Adrenal gland (tissue), 9 donors: ENCODE measurements at regions not wholly inside any gene's neighbourhood (a gene's known extent, or its start where the extent isn't known, plus 50 kb on each side); places are given as distances from the start of the nearest gene placed in this dataset.

Experiments
- DNase-seq, 7 donors: peaks; one replicate each; pipeline ENCODE4 v3.0.0-alpha.2; 2019 to 2020
- H3K27ac ChIP-seq, 5 donors: fragments of 200-600 bp; sonication (generic) in 4 of 5; 1 replicate in 3 of 5; 2 replicates in 2 of 5; pipeline versions ENCODE4 v1.5.1 to v1.8.0; 2016 to 2020; ENCODE audit warnings: mild to moderate bottlenecking in 1 of 5
- H3K27me3 ChIP-seq: fragments of 200-600 bp; 2 replicates; pipeline ENCODE4 v1.8.0; 2021
- H3K36me3 ChIP-seq, 2 donors: fragments of 200-600 bp; replicated peaks in 1 of 2; 1 replicate in 1 of 2; 2 replicates in 1 of 2; pipeline versions ENCODE4 v1.5.1 to v1.8.0; 2018 to 2022
- H3K4me1 ChIP-seq, 2 donors: fragments of 200-600 bp; replicated peaks in 1 of 2; 1 replicate in 1 of 2; 2 replicates in 1 of 2; pipeline versions ENCODE4 v1.5.1 to v1.8.0; 2018 to 2021
- H3K4me3 ChIP-seq, 4 donors: fragments of 200-600 bp; sonication (generic) in 3 of 4; one replicate each; pipeline ENCODE4 v1.5.1; 2016 to 2018
- H3K9me3 ChIP-seq, 3 donors: fragments of 200-600 bp; sonication (generic) in 1 of 3; replicated peaks in 1 of 3; 1 replicate in 2 of 3; 2 replicates in 1 of 3; pipeline versions ENCODE4 v1.5.1 to v1.8.0; 2016 to 2021
- POLR2A ChIP-seq, 2 donors: fragments of 450-650 bp; IDR thresholded peaks; one replicate each; pipeline ENCODE4 v1.6.1; 2017; ENCODE audit warnings: antibody characterized with exemption in 2 of 2, mild to moderate bottlenecking in 2 of 2, moderate library complexity in 1 of 2
- WGBS, 4 donors: extraction: QIAGEN DNeasy Blood & Tissue Kit in 2 of 4; methylation state at CpG; one replicate each; pipeline versions ENCODE4 v1.1.5 to v1.1.7; 2013 to 2017; 5-methylcytosine and 5-hydroxymethylcytosine counted together
- intact Hi-C, 2 donors: fragments of 100-400 bp; cut with DNase I; formaldehyde crosslinking; loops; one replicate each; pipeline versions ENCODE4 v1.14.1 to v1.15.0; 2022 to 2023
- TF ChIP-seq, protein P1 (sequence below), 6 experiments: fragments of 450-650 bp in 4 of 6; fragments of 200-600 bp in 2 of 6; sonication (generic) in 1 of 6; IDR thresholded peaks; 1 replicate in 5 of 6; 2 replicates in 1 of 6; pipeline versions ENCODE4 v1.5.1 to v1.8.0; 2016 to 2021; ENCODE audit warnings: antibody characterized with exemption in 6 of 6, mild to moderate bottlenecking in 2 of 6, moderate library complexity in 1 of 6
- donor health status: healthy with polysubstance abuse.
- donor health status: Bipolar disorder and iron deficiency.
- donor health status: DM: yes; HTN: yes; CAD: no.
- donor health status: DM: no; HTN: no; CAD: no.
- donor health status: DM: no; HTN: no; CAD: no.

DNA sequence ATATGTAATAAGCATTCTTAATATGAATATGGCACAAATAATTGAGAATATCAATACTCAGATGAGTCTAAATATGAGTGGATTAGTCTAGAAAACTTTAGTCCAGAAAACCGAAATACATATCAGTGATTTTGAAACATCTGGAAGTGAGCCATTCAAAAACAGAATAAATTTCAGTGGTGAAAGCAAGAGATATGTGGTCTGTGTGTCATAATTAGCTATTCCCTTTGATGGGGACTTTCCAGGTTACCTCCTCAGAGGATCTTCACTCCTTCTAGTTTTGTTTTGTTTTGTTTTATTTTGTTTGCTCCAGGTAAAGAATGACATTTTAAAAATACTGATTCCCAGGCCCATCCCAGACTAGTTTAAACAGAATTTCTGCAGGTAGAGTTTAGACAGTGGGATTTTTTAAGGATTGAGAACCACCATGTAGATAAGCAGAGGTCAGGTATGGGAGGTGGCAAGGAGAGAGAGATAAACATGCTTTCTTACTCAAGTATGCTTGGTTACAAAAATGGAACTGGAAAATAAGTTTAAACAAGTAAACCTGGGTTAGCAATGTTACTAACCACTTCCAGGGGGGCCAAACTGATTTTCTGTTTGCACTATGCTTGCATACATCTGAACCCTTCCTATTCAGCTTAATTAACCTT lies 70.7 kb downstream of the NABP1 start:
- intact Hi-C loops: no loop called here
- Histone ChIP-seq H3K4me1 (no peaks in the 10 kb centered on the region), H3K4me3 (no peak overlapping the region), H3K36me3 (no peaks in the 10 kb centered on the region), H3K9me3 (no peaks in the 10 kb centered on the region), H3K27ac (no peak overlapping the region), H3K27me3 (no peaks in the 10 kb centered on the region)
- TF ChIP-seq, protein P1, sequence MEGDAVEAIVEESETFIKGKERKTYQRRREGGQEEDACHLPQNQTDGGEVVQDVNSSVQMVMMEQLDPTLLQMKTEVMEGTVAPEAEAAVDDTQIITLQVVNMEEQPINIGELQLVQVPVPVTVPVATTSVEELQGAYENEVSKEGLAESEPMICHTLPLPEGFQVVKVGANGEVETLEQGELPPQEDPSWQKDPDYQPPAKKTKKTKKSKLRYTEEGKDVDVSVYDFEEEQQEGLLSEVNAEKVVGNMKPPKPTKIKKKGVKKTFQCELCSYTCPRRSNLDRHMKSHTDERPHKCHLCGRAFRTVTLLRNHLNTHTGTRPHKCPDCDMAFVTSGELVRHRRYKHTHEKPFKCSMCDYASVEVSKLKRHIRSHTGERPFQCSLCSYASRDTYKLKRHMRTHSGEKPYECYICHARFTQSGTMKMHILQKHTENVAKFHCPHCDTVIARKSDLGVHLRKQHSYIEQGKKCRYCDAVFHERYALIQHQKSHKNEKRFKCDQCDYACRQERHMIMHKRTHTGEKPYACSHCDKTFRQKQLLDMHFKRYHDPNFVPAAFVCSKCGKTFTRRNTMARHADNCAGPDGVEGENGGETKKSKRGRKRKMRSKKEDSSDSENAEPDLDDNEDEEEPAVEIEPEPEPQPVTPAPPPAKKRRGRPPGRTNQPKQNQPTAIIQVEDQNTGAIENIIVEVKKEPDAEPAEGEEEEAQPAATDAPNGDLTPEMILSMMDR (IDR thresholded peaks at IDR 0.05): no peak
- no peak for TF ChIP-seq POLR2A (IDR thresholded peaks at IDR 0.05)
- DNase-seq: no peak
- 39 to 58% (median 43%) methylated on average over 1 of the region's 1 CpG for WGBS, 4 donors

DNA sequence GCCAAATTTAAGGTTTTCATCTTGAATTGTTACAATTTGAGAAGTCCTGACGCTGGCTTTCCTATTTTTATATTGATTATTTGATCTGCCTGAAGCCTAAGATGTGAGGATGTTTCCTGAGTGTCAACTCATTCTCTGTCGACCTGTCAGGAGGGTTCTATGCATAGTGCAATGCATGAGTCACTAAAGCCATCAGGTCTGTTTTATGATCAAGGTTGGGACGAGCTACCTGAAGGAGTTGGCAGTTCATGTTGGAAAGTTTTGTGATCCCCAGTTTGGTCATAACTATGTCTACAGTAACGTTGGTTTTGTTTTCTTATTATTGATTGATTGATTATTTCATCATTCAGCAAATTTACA lies 71.2 kb downstream of the NABP1 start:
- TF ChIP-seq, protein P1 (IDR thresholded peaks at IDR 0.05): no peak
- TF ChIP-seq POLR2A (IDR thresholded peaks at IDR 0.05): no peak
- intact Hi-C loops: no loop called here
- H3K4me1 ChIP-seq: no peaks in the 10 kb centered on the region
- H3K27ac ChIP-seq: no peak overlapping the region
- no peak for DNase-seq
- H3K36me3 ChIP-seq: no peaks in the 10 kb centered on the region
- H3K27me3 ChIP-seq: no peaks in the 10 kb centered on the region
- no peak overlapping the region for H3K4me3 ChIP-seq
- H3K9me3 ChIP-seq: no peaks in the 10 kb centered on the region
- WGBS, 4 donors: 65 to 74% (median 70%) methylated on average over 4 of the region's 4 CpGs

DNA sequence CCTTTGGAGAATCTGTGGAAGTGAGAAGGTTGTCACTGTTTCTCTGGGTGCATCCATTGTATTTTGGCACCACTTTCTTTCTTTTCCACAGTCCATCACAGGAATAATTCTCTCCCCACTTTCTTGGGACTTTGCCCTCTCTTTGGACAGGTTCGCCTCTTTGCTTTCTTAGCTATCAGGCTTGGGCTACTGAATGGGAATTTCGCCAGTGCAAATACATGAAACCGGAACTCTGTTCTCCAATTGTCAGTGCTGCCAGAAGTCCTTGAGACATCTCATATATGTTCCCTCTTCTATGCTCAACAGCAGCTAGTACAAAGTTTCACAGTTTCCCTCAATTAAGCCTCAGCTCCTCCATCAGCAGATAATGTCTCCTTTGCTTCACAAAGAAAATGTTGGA lies 76.2 kb downstream of the NABP1 start:
- Histone ChIP-seq H3K36me3 (no peaks in the 10 kb centered on the region), H3K27me3 (no peaks in the 10 kb centered on the region), H3K27ac (no peak overlapping the region), H3K9me3 (no peaks in the 10 kb centered on the region), H3K4me1 (no peaks in the 10 kb centered on the region), H3K4me3 (no peak overlapping the region)
- no peak for TF ChIP-seq POLR2A (IDR thresholded peaks at IDR 0.05)
- TF ChIP-seq, protein P1 (IDR thresholded peaks at IDR 0.05): no peak
- 65 to 80% (median 66%) methylated on average over 3 of the region's 3 CpGs for WGBS, 4 donors
- DNase-seq: no peak
- intact Hi-C loops: no loop called here

- H3K36me3 ChIP-seq: no peaks in the 10 kb centered on the region
- no peak overlapping the region for H3K27ac ChIP-seq
- intact Hi-C loops: no loop called here
- no peaks in the 10 kb centered on the region for H3K9me3 ChIP-seq
- 37 to 52% (median 44%) methylated on average over 4 of the region's 4 CpGs for WGBS, 4 donors
- DNase-seq: no peak
- no peaks in the 10 kb centered on the region for H3K27me3 ChIP-seq
- H3K4me1 ChIP-seq: no peaks in the 10 kb centered on the region
- TF ChIP-seq, protein P1 (IDR thresholded peaks at IDR 0.05): no peak
- TF ChIP-seq POLR2A (IDR thresholded peaks at IDR 0.05): no peak
- no peak overlapping the region for H3K4me3 ChIP-seq
Measured at GRCh38 chr2:191756761-191757160, 78.8 kb downstream of the NABP1 start.
